HG03066 (cell line): ENCODE measurements at regions not wholly inside any gene's neighbourhood (a gene's known extent, or its start where the extent isn't known, plus 50 kb on each side); places are given as distances from the start of the nearest gene placed in this dataset.
"Not testable (repeated sequence)": the region's sequence is repeated elsewhere in the genome, so short reads cannot be mapped to it uniquely, and the experiment has no call there.

Experiments
- ATAC-seq: cut with Tn5 transposase; IDR thresholded peaks from one replicate; pipeline ENCODE4 v1.9.1; 2021; ENCODE audit warnings: low read depth; ENCODE audit not compliant: unreplicated experiment

- ATAC-seq = no peak
Observed at GRCh38 chrX:2574271-2574670, 73.5 kb upstream of the DHRSX start.

DNA sequence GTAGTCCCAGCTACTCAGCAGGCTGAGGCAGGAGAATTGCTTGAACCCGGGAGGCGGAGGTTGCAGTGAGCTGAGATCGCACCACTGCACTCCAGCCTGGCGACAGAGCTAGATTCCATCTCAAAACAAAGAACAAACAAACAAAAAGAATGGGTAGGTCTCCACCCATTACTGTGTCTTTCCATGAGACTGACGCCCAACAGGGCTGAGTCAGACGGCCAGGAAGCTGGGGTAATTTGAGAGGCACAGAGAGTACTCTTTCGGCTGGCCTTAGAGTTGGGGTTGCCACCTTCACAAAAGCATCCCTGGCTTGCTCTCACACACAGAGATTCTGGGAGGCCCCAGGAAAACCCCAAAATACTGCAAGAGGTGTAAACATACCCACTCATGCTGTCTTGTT lies 72.0 kb upstream of the DHRSX start:
- no peak for ATAC-seq

GRCh38 chrX:2568125-2568524 lies 67.3 kb upstream of the DHRSX start:
- no peak for ATAC-seq

GRCh38 chrX:2566055-2566454 lies 65.3 kb upstream of the DHRSX start:
- ATAC-seq = no peak

- no peak for ATAC-seq
Observed at GRCh38 chrX:2561456-2561855, 60.7 kb upstream of the DHRSX start.

DNA sequence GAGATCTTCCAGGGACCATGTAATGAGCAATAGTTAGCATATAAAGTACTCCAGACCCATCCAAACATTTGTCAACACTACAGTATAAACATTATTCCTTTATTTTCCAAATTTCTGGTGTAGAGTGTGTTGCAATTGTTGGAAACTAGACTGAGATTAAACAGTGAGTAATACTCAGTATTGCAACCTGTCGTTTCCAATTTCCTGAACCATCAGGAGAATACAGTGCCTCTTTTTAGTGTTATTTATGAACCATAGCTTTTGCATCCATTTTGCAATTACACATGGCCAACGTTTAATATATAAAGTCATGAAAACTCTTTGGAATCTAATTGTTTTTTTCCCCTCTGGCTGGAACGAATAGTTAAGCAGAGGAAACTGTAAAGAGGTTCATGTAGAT lies 58.3 kb upstream of the DHRSX start:
- no peak for ATAC-seq

DNA sequence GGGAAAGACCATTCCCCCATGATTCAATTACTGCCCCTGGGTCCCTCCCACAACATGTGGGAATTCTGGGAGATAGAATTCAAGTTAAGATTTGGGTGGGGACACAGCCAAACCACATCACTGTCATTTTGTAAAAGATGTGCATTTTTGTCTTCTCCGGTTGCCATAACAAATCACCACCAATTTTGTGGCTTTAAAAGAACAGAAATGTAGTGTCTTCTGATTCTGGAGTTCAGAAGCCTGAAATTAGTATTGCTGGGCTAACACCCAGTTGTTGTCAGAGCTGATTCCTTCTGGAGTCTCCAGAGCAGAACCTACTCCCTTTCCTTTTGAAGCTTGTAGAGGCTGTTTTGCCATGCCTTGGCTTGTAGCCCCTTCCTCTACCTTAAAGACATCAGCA lies 54.1 kb upstream of the DHRSX start:
- no peak for ATAC-seq

GRCh38 chrX:2554066-2554465 lies 53.3 kb upstream of the DHRSX start:
- ATAC-seq = not testable (repeated sequence)

DNA sequence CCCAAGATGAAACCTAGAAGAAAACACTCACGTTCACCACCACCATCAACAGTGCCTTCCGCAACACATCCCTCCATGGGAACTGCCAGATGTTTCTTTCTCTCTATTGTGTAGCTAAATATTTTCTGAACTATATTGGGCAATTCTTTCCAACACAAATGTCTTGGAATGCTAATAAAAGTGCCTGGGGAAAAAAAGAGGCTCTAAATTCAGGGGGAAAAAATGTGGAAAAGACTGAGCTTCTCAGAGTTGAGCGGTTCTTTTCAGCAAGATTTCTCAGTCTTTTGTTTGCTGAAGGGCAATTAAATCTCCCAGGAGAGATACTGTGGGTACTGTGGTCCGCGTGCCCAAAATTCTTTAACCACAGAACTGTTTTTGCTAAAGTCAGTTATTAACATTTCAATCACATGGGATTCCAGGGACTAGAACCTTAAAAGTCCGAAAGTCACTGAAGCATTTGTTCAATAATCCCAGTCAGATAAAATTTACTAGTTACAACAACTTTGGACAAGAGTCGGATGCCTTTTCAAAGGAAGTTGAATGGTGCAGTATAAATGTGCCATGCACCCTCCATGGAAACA lies 51.9 kb upstream of the DHRSX start:
- ATAC-seq = no peak

- ATAC-seq = no peak
Observed at GRCh38 chrX:2550328-2551020, 49.7 kb upstream of the DHRSX start.
